Activated CD4-positive, CD25-positive, alpha-beta regulatory T cell treated with anti-CD3 and anti-CD28 coated beads, Interleukin-2, amount 50 U/mL, for 24 hours (primary cell): ENCODE measurements at regions not wholly inside any gene's neighbourhood (a gene's known extent, or its start where the extent isn't known, plus 50 kb on each side); places are given as distances from the start of the nearest gene placed in this dataset.
"Not testable (repeated sequence)": the region's sequence is repeated elsewhere in the genome, so short reads cannot be mapped to it uniquely, and the experiment has no call there.

Experiments used
- ATAC-seq, 2 donors: fragments of 150-1000 bp; cut with Tn5 transposase; one replicate each; pipeline ENCODE4 v1.10.0; 2021; ENCODE audit warnings: mild to moderate bottlenecking in 1 of 2, moderate library complexity in 1 of 2

- no peak for ATAC-seq
These were observed 299.5 kb downstream of the PREX1 start for GRCh38 chr20:48528346-48528745.

DNA sequence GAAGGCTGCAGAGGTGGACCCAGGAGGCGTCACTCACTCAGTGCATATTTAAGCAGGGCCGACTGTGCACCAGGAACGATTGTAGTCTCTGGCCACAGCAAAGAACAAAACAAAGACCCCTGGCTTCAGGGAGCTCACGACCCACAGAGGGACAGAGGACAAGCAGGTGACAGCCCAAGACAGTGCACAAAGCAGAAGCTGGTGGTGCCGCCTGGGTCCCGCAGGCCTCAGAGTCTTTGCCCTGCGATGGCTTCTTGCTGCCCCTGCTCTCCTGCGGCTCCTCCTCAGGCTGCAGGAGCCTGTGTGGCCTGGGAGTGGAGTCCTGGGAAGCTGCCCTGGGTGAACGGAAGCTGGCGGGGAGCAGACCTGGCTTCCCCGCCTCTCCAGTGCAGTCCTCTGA lies 300.0 kb downstream of the PREX1 start:
- no peak for ATAC-seq

GRCh38 chr20:48526936-48527335 lies 300.9 kb downstream of the PREX1 start:
- no peak for ATAC-seq

GRCh38 chr20:48525400-48525799 lies 302.4 kb downstream of the PREX1 start:
- no peak for ATAC-seq

- ATAC-seq: no peak
These were observed 303.2 kb downstream of the PREX1 start for GRCh38 chr20:48524582-48524981.

GRCh38 chr20:48523191-48523995 lies 304.4 kb downstream of the PREX1 start:
- ATAC-seq: no peak

- ATAC-seq: no peak
These were observed 306.7 kb downstream of the PREX1 start for GRCh38 chr20:48521121-48521520.

DNA sequence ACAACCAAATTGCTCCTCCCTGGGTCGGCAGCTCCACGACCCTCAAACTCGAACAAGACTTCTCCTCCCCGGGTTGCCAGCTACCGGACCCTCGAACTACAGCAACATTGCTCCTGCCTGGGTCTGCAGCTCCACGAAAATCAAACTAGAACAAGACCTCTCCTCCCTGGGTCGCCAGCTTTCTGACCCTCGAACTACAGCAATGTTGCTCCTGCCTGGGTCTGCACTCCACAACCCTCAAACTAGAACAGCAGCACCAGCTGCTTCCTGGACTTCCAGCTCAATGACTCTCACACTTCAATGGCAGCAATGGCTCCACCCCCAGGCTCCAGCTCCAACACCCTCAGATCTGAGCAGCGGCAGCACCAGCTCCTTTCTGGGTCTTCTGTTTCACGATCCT lies 311.6 kb downstream of the PREX1 start:
- not testable (repeated sequence) for ATAC-seq

- ATAC-seq: not testable (repeated sequence)
These were observed 313.2 kb downstream of the PREX1 start for GRCh38 chr20:48514577-48514976.

- not testable (repeated sequence) for ATAC-seq
These were observed 315.3 kb downstream of the PREX1 start for GRCh38 chr20:48512539-48512938.

GRCh38 chr20:48505066-48505465 lies 322.7 kb downstream of the PREX1 start:
- ATAC-seq: not testable (repeated sequence)

DNA sequence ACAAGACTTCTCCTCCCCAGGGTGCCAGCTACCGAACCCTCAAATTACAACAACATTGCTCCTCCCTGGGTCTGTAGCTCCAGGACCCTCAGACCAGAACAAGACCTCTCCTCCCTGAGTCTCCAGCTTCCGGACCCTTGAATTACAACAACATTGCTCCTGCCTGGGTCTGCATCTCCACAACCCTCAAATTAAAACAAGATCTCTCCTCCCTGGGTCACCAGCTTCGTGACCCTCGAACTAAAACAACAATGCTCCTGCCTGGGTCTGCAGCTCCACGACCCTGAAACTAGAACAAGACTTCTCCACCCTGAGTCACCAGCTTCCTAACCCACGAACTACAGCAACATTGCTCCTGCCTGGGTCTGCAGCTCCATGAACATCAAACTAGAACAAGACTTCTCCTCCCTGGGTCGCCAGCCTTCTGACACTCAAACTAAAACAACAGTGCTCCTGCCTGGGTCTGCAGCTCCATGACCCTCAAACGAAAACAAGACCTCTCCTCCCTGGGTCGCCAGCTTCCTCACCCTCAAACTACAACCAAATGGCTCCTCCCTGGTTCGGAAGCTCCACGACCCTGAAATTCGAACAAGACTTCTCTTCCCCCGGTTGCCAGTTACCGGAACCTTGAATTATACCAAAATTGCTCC lies 324.5 kb downstream of the PREX1 start:
- no peak for ATAC-seq

DNA sequence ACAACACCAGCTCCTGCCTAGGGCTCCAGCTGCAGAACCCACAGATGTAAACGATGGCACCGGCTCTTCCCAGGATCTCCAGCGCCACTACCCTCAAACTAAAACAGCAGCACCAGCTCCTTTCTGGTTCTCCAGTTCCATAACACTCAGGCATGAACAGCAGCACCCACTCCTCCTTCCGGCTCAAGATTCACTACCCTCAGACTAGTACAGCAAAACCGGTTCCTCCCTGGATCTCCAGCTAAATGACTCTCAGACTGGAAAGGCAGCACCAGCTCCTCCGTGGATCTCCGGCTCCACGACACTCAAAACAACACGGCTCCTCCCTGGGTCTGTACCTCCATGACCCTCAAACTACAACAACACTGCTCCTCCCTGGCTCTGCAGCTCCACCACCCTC lies 325.0 kb downstream of the PREX1 start:
- no peak for ATAC-seq

GRCh38 chr20:48502016-48502415 lies 325.8 kb downstream of the PREX1 start:
- ATAC-seq: no peak

DNA sequence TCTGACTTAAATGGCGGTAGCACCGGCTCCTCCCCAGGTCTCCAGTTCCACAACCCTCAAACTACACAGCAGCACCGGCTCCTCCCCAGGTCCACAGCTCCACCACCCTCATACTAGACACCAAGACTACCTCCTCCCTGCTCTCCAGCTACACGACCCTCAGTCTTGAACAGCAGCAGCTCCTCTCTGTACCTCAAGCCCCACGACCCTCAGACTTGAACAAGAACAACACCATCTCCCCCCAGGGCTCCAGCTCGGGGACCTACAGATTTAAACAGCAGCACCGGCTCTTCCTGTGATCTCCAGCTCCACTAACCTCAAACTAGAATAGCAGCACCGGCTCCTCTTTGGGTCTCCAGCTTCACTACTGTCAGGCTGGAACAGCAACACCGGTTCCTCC lies 326.9 kb downstream of the PREX1 start:
- not testable (repeated sequence) for ATAC-seq

- not testable (repeated sequence) for ATAC-seq
These were observed 328.9 kb downstream of the PREX1 start for GRCh38 chr20:48498939-48499338.

DNA sequence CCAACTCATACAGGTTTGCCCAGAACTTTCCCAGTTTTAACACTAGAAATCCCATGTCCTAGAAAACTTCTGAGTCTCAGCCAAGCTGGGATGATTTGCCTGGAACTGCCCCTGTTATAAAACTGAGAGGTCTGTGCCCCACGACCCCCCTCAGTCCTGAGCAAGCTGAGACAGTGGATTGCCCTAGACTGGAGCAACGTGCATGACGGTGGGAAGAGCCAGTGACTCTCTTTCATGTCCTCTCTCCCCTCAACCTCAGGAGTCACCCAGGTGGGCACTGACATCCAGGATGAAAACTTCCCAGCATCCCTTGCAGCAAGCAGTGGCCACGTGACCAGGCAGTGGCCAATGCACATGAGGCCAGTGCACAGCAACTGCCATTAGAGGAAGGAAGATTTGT lies 329.7 kb downstream of the PREX1 start:
- not testable (repeated sequence) for ATAC-seq

- no peak for ATAC-seq
These were observed 333.8 kb downstream of the PREX1 start for GRCh38 chr20:48493966-48494365.

GRCh38 chr20:48493331-48493730 lies 334.5 kb downstream of the PREX1 start:
- not testable (repeated sequence) for ATAC-seq

DNA sequence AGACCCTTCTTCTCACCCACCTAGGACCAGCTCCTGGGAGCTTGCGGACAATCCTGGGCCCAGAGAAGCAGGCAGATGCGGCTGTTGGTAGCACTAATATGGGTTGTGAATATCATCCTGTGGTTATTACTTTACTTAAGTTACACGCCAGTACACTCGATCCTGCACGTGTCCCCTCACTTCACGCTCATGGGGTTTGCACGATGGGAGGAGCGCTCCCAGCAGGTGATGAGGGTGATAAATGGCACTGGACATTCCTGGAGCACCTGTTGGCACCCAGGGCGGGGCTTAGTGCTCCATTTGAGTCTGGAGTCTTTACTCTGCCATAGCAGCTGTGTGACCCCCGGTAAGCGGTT lies 335.1 kb downstream of the PREX1 start:
- ATAC-seq: no peak

GRCh38 chr20:48492015-48492714 lies 335.6 kb downstream of the PREX1 start:
- no peak for ATAC-seq

- ATAC-seq: no peak
These were observed 336.6 kb downstream of the PREX1 start for GRCh38 chr20:48490961-48491831.

GRCh38 chr20:48490341-48490740 lies 337.5 kb downstream of the PREX1 start:
- not testable (repeated sequence) for ATAC-seq
